ENCODE measurements at regions not wholly inside any gene's neighbourhood (a gene's known extent, or its start where the extent isn't known, plus 50 kb on each side); places are given as distances from the start of the nearest gene placed in this dataset.

DNA sequence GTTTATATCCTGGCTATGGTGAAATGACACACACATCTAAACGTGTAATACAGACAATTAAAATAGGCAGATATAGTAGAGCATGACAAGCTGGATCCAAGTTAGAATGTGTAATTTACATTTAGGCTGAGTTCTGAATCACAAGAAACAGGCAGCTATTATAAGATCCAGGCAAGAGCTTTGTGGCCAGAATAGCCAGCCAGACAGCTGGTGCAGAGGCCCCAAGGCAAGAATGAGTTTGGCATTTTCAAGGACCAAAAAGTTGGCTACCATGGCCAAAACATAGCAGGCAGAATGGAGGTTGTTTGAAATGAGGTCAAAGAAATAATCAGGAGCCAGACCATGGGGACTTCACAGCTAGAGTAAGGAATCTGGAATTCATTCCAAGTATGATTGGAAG, 281.7 kb downstream of the MTERF1 start:
- TF ChIP-seq POLR2AphosphoS5 (IDR thresholded peaks at IDR 0.05; ENCODE audit: low read depth, low read length) (no peak), POLR2A (IDR thresholded peaks at IDR 0.05; ENCODE audit: low read depth, low read length) (no peak), TAF1 (IDR thresholded peaks at IDR 0.05; ENCODE audit: borderline replicate concordance, low read depth, low read length) (no peak)

Measured in GM12892 (cell line).